GM12864 (cell line): ENCODE measurements at regions not wholly inside any gene's neighbourhood (a gene's known extent, or its start where the extent isn't known, plus 50 kb on each side); places are given as distances from the start of the nearest gene placed in this dataset.
"Not testable (repeated sequence)": the region's sequence is repeated elsewhere in the genome, so short reads cannot be mapped to it uniquely, and the experiment has no call there.

Source experiments
- DNase-seq: peaks from one replicate; pipeline ENCODE4 v3.0.0-alpha.2; 2011; ENCODE audit warnings: low read depth
- H3K4me3 ChIP-seq: 2 replicates; pipeline ENCODE4 v1.5.1; 2011; ENCODE audit warnings: mild to moderate bottlenecking, low read depth, low read length, control low read depth
- TF ChIP-seq, protein P1 (sequence below): IDR thresholded peaks from 2 replicates; pipeline ENCODE4 v1.5.1; 2011; ENCODE audit warnings: low read depth, mild to moderate bottlenecking, moderate library complexity, low read length, control low read depth, inconsistent platforms; ENCODE audit errors: missing control alignments

GRCh38 chr10:131553121-131553520 is 241.6 kb upstream of the TCERG1L start:
- TF ChIP-seq, protein P1, sequence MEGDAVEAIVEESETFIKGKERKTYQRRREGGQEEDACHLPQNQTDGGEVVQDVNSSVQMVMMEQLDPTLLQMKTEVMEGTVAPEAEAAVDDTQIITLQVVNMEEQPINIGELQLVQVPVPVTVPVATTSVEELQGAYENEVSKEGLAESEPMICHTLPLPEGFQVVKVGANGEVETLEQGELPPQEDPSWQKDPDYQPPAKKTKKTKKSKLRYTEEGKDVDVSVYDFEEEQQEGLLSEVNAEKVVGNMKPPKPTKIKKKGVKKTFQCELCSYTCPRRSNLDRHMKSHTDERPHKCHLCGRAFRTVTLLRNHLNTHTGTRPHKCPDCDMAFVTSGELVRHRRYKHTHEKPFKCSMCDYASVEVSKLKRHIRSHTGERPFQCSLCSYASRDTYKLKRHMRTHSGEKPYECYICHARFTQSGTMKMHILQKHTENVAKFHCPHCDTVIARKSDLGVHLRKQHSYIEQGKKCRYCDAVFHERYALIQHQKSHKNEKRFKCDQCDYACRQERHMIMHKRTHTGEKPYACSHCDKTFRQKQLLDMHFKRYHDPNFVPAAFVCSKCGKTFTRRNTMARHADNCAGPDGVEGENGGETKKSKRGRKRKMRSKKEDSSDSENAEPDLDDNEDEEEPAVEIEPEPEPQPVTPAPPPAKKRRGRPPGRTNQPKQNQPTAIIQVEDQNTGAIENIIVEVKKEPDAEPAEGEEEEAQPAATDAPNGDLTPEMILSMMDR = no peak
- no peak for DNase-seq
- no peak overlapping the region for H3K4me3 ChIP-seq

GRCh38 chr10:131553581-131553980 is 242.1 kb upstream of the TCERG1L start:
- TF ChIP-seq, protein P1 = no peak
- H3K4me3 ChIP-seq = no peak overlapping the region
- DNase-seq = no peak

DNA sequence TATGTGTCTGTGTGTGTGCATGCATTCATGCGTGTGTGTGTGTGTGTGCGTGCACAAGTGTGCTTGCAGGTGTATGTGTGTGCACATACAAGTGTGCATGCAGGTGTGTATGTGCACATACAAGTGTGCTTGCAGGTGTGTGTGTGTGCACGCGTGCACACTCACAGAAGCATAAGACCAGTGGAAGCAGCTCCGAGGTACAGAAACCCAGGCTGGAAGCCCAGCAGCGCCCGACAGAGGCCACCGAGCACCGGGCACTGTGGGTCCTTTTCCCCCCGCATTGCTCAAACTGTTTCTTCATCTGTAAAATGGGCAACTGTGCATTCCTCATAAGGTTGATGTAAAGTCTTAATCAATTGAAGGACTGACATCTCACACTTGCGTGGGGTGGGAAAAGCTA is 243.3 kb upstream of the TCERG1L start:
- H3K4me3 ChIP-seq = no peak overlapping the region
- DNase-seq = no peak
- TF ChIP-seq, protein P1 = no peak

GRCh38 chr10:131555406-131555805 is 243.9 kb upstream of the TCERG1L start:
- TF ChIP-seq, protein P1 = no peak
- DNase-seq = no peak
- H3K4me3 ChIP-seq = no peak overlapping the region

- no peak overlapping the region for H3K4me3 ChIP-seq
- TF ChIP-seq, protein P1 = no peak
- DNase-seq = no peak
These were observed 244.8 kb upstream of the TCERG1L start for GRCh38 chr10:131556061-131556896.

DNA sequence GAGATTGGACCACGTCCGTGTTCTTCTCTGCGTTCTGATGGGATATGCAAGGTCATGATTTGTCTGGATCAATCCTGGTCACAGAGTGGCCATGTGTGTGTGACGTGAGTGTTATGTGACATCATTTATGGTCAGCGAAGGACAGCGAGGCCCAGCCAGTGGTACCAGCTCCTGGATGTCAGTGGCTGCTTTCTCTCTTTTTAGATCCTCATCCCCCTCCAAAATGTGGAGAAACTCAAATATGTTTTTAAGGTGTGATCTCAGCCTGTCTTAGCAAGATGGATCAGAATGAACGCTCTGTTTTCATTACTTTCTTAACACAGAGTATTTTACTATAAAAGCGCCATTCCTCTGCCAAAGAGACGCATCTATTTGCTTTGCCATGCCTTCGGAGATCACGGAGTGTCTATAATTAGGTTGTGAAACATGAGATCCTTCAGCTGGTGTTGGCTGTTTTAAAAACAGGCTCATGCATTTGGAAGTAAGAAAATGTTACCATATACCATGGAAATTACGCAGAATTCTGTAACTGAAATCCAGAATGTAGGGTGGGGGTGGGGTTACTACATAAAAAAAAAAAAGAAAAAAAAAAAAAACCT is 245.5 kb upstream of the TCERG1L start:
- no peak for DNase-seq
- TF ChIP-seq, protein P1 = no peak
- H3K4me3 ChIP-seq = no peak overlapping the region

DNA sequence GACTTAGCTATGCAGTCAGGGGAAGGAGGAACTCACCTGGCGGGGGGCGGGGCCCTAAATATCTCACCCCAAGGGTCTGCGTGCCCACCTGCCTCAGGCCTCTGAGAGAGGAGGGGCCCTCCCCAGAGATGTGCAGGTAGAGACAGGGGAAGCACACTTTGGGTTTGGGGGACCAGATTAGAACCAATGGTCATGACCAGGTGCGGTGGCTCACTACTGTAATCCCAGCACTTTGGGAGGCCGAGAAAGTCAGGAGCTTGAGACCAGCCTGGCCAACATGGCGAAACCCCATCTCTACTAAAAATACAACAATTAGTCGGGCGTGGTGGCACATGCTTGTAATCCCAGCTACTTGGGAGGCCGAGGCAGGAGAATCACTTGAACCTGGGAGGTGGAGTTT is 246.4 kb upstream of the TCERG1L start:
- not testable (repeated sequence) for H3K4me3 ChIP-seq, DNase-seq
